GM23338 (cell line): ENCODE measurements at regions not wholly inside any gene's neighbourhood (a gene's known extent, or its start where the extent isn't known, plus 50 kb on each side); places are given as distances from the start of the nearest gene placed in this dataset.

ENCODE experiments used
- ATAC-seq: fragments of 200-7000 bp; cut with Tn5 transposase; 3 replicates; pipeline ENCODE4 v1.9.1; 2020
- DNase-seq: peaks from one replicate; pipeline ENCODE4 v3.0.0-alpha.2; 2015; ENCODE audit warnings: low spot score
- H2AFZ ChIP-seq: fragments of 200-600 bp; sonication (generic); 2 replicates; pipeline ENCODE4 v1.8.0; 2016; ENCODE audit warnings: antibody characterized with exemption, mild to moderate bottlenecking, moderate library complexity
- H3F3A ChIP-seq: fragments of 200-600 bp; sonication (generic); replicated peaks from 2 replicates; pipeline ENCODE4 v1.8.0; 2017; ENCODE audit warnings: antibody characterized with exemption, mixed run types, low read depth
- H3K27ac ChIP-seq: fragments of 200-600 bp; sonication (generic); 2 replicates; pipeline ENCODE4 v1.6.1; 2016; ENCODE audit warnings: low read depth
- H3K27me3 ChIP-seq: fragments of 200-600 bp; sonication (generic); 2 replicates; pipeline ENCODE4 v1.8.0; 2016; ENCODE audit warnings: mild to moderate bottlenecking, mixed run types, moderate library complexity; ENCODE audit not compliant: insufficient read depth
- H3K36me3 ChIP-seq: fragments of 200-600 bp; sonication (generic); 2 replicates; pipeline ENCODE4 v1.8.0; 2016; ENCODE audit warnings: mild to moderate bottlenecking; ENCODE audit not compliant: insufficient read depth
- H3K4me1 ChIP-seq: fragments of 200-600 bp; sonication (generic); 2 replicates; pipeline ENCODE4 v1.8.0; 2016; ENCODE audit warnings: mild to moderate bottlenecking, moderate library complexity; ENCODE audit not compliant: insufficient read depth
- H3K4me2 ChIP-seq: fragments of 200-600 bp; sonication (generic); 2 replicates; pipeline ENCODE4 v1.7.1; 2017; ENCODE audit warnings: mixed run types
- H3K4me3 ChIP-seq: fragments of 200-600 bp; sonication (generic); 2 replicates; pipeline ENCODE4 v1.6.1; 2016; ENCODE audit warnings: mixed run types
- H3K79me2 ChIP-seq: fragments of 200-600 bp; sonication (generic); replicated peaks from 2 replicates; pipeline ENCODE4 v1.8.0; 2017; ENCODE audit warnings: mild to moderate bottlenecking; ENCODE audit not compliant: insufficient read depth
- H3K9me2 ChIP-seq: fragments of 200-600 bp; sonication (generic); 2 replicates; pipeline ENCODE4 v1.8.0; 2017; ENCODE audit not compliant: insufficient read depth
- H4K20me1 ChIP-seq: fragments of 200-600 bp; sonication (generic); replicated peaks from 2 replicates; pipeline ENCODE4 v1.8.0; 2017; ENCODE audit warnings: mild to moderate bottlenecking; ENCODE audit not compliant: insufficient read depth
- H3K27ac Mint-ChIP-seq: 2 replicates; pipeline ENCODE4 v1.8.0; 2020; ENCODE audit warnings: inconsistent platforms, mild to moderate bottlenecking, moderate library complexity, mixed read lengths
- H3K27me3 Mint-ChIP-seq: 3 replicates; pipeline ENCODE4 v1.8.0; 2022; ENCODE audit warnings: low read depth, mild to moderate bottlenecking, moderate library complexity, mixed read lengths, inconsistent platforms; ENCODE audit not compliant: insufficient read depth, poor library complexity
- H3K36me3 Mint-ChIP-seq: 3 replicates; pipeline ENCODE4 v1.8.0; 2021; ENCODE audit warnings: low read depth, mild to moderate bottlenecking, inconsistent platforms, moderate library complexity, mixed read lengths
- H3K4me1 Mint-ChIP-seq: 3 replicates; pipeline ENCODE4 v1.8.0; 2020; ENCODE audit warnings: mild to moderate bottlenecking, inconsistent platforms, mixed read lengths
- H3K4me3 Mint-ChIP-seq: 3 replicates; pipeline ENCODE4 v1.8.0; 2021; ENCODE audit warnings: moderate library complexity, mild to moderate bottlenecking, inconsistent platforms, mixed read lengths
- H3K9me3 Mint-ChIP-seq: 3 replicates; pipeline ENCODE4 v1.8.0; 2020; ENCODE audit warnings: moderate library complexity, mild to moderate bottlenecking, inconsistent platforms, mixed read lengths
- CREB1 ChIP-seq: fragments of 250-450 bp; sonication (Bioruptor Pico); IDR thresholded peaks from 2 replicates; pipeline ENCODE4 v1.5.0; 2020; ENCODE audit warnings: low read depth, mild to moderate bottlenecking, moderate library complexity
- EZH2 ChIP-seq: fragments of 200-600 bp; sonication (generic); IDR thresholded peaks from one replicate; pipeline ENCODE4 v1.8.0; 2017; ENCODE audit warnings: antibody characterized with exemption, mild to moderate bottlenecking, low read depth; ENCODE audit not compliant: unreplicated experiment
- EZH2phosphoT487 ChIP-seq: fragments of 200-600 bp; sonication (generic); IDR thresholded peaks from one replicate; pipeline ENCODE4 v1.8.1; 2018; ENCODE audit warnings: antibody characterized with exemption; ENCODE audit not compliant: unreplicated experiment
- JUNB ChIP-seq: IDR thresholded peaks from one replicate; pipeline ENCODE4 v1.6.1; 2016; ENCODE audit warnings: antibody characterized with exemption; ENCODE audit not compliant: unreplicated experiment
- NANOG ChIP-seq: IDR thresholded peaks from 2 replicates; pipeline ENCODE4 v1.6.1; 2016; ENCODE audit warnings: antibody characterized with exemption, borderline replicate concordance
- REST ChIP-seq: IDR thresholded peaks from one replicate; pipeline ENCODE4 v1.6.1; 2018; ENCODE audit warnings: antibody characterized with exemption; ENCODE audit not compliant: unreplicated experiment
- ZNF331 ChIP-seq: fragments of 250-450 bp; sonication (Bioruptor Pico); IDR thresholded peaks from 2 replicates; pipeline ENCODE4 v1.5.0; 2020; ENCODE audit warnings: low read depth, mild to moderate bottlenecking, moderate library complexity
- ZNF462 ChIP-seq: fragments of 250-450 bp; sonication (Bioruptor Pico); IDR thresholded peaks from 2 replicates; pipeline ENCODE4 v1.5.0; 2020; ENCODE audit warnings: mild to moderate bottlenecking, moderate library complexity

- ATAC-seq, result no peak
- TF ChIP-seq JUNB, result no peak
- TF ChIP-seq CREB1, result no peak
- no peak for TF ChIP-seq NANOG
- no peak for TF ChIP-seq EZH2phosphoT487
- TF ChIP-seq EZH2, result no peak
- no peak for TF ChIP-seq REST
- no peak for TF ChIP-seq ZNF331 (CRISPR knock-in tag)
- no peak for TF ChIP-seq ZNF462 (CRISPR knock-in tag)
- Mint-ChIP-seq H3K4me1 (no peaks in the 10 kb centered on the region), H3K27ac (no peak overlapping the region), H3K27me3 (no peaks in the 10 kb centered on the region), H3K4me3 (no peak overlapping the region), H3K36me3 (no peaks in the 10 kb centered on the region), H3K9me3 (no peaks in the 10 kb centered on the region)
- Histone ChIP-seq H3K36me3 (no peaks in the 10 kb centered on the region), H3K4me1 (no peaks in the 10 kb centered on the region), H3K79me2 (no peaks in the 10 kb centered on the region), H3K4me3 (no peak overlapping the region), H3K27me3 (no peaks in the 10 kb centered on the region), H3F3A (no peaks in the 10 kb centered on the region), H4K20me1 (no peaks in the 10 kb centered on the region), H3K27ac (no peak overlapping the region), H2AFZ (no peak overlapping the region), H3K9me2 (peaks cover 13% of the 10 kb centered on the region), H3K4me2 (no peak overlapping the region)
- DNase-seq, result no peak
These were observed 431.2 kb upstream of the TCF4 start for GRCh38 chr18:56019156-56019555.
